Activated naive CD8-positive, alpha-beta T cell treated with anti-CD3 and anti-CD28 coated beads for 36 hours (primary cell): ENCODE measurements at regions not wholly inside any gene's neighbourhood (a gene's known extent, or its start where the extent isn't known, plus 50 kb on each side); places are given as distances from the start of the nearest gene placed in this dataset.
"Not testable (repeated sequence)": the region's sequence is repeated elsewhere in the genome, so short reads cannot be mapped to it uniquely, and the experiment has no call there.

ENCODE experiments used
- DNase-seq: peaks from one replicate; pipeline ENCODE4 v3.0.0; 2021
- H3K27ac Mint-ChIP-seq: one replicate; pipeline ENCODE4 v1.8.0; 2022; ENCODE audit warnings: mild to moderate bottlenecking, moderate library complexity, mixed read lengths
- H3K27me3 Mint-ChIP-seq: one replicate; pipeline ENCODE4 v1.8.0; 2022; ENCODE audit warnings: mild to moderate bottlenecking, mixed read lengths
- H3K36me3 Mint-ChIP-seq: one replicate; pipeline ENCODE4 v1.8.0; 2021; ENCODE audit warnings: mild to moderate bottlenecking, mixed read lengths
- H3K4me1 Mint-ChIP-seq: one replicate; pipeline ENCODE4 v1.8.0; 2021; ENCODE audit warnings: mixed read lengths
- H3K4me3 Mint-ChIP-seq: one replicate; pipeline ENCODE4 v1.8.0; 2022; ENCODE audit warnings: mild to moderate bottlenecking, moderate library complexity, mixed read lengths
- H3K9me3 Mint-ChIP-seq: one replicate; pipeline ENCODE4 v1.8.0; 2022; ENCODE audit warnings: mixed read lengths

- H3K4me1 Mint-ChIP-seq = no peaks in the 10 kb centered on the region
- no peak overlapping the region for H3K27ac Mint-ChIP-seq
- no peak overlapping the region for H3K4me3 Mint-ChIP-seq
- no peaks in the 10 kb centered on the region for H3K36me3 Mint-ChIP-seq
- H3K27me3 Mint-ChIP-seq = no peaks in the 10 kb centered on the region
- DNase-seq = no peak
- H3K9me3 Mint-ChIP-seq = no peaks in the 10 kb centered on the region
These were observed 257.5 kb downstream of the MID1IP1 start for GRCh38 chrX:39058724-39059123.

GRCh38 chrX:39059866-39060265 is 258.6 kb downstream of the MID1IP1 start:
- no peak overlapping the region for H3K4me3 Mint-ChIP-seq
- no peaks in the 10 kb centered on the region for H3K36me3 Mint-ChIP-seq
- H3K9me3 Mint-ChIP-seq = no peaks in the 10 kb centered on the region
- H3K27me3 Mint-ChIP-seq = no peaks in the 10 kb centered on the region
- no peak for DNase-seq
- H3K27ac Mint-ChIP-seq = no peak overlapping the region
- H3K4me1 Mint-ChIP-seq = no peaks in the 10 kb centered on the region

GRCh38 chrX:39063037-39063436 is 261.8 kb downstream of the MID1IP1 start:
- no peak for DNase-seq
- Mint-ChIP-seq H3K27me3 (no peaks in the 10 kb centered on the region), H3K27ac (no peak overlapping the region), H3K4me1 (no peaks in the 10 kb centered on the region), H3K36me3 (no peaks in the 10 kb centered on the region), H3K4me3 (no peak overlapping the region), H3K9me3 (no peaks in the 10 kb centered on the region)

- no peak overlapping the region for H3K27ac Mint-ChIP-seq
- no peaks in the 10 kb centered on the region for H3K27me3 Mint-ChIP-seq
- H3K36me3 Mint-ChIP-seq = no peaks in the 10 kb centered on the region
- no peak for DNase-seq
- no peaks in the 10 kb centered on the region for H3K9me3 Mint-ChIP-seq
- no peaks in the 10 kb centered on the region for H3K4me1 Mint-ChIP-seq
- no peak overlapping the region for H3K4me3 Mint-ChIP-seq
These were observed 262.4 kb downstream of the MID1IP1 start for GRCh38 chrX:39063702-39064101.

GRCh38 chrX:39065051-39065871 is 264.0 kb downstream of the MID1IP1 start:
- Mint-ChIP-seq H3K27ac (no peak overlapping the region), H3K27me3 (no peaks in the 10 kb centered on the region), H3K36me3 (no peaks in the 10 kb centered on the region), H3K4me3 (no peak overlapping the region), H3K4me1 (no peaks in the 10 kb centered on the region), H3K9me3 (no peaks in the 10 kb centered on the region)
- DNase-seq = no peak

GRCh38 chrX:39067866-39068265 is 266.6 kb downstream of the MID1IP1 start:
- Mint-ChIP-seq H3K36me3 (no peaks in the 10 kb centered on the region), H3K9me3 (no peaks in the 10 kb centered on the region), H3K4me3 (no peak overlapping the region), H3K27ac (no peak overlapping the region), H3K27me3 (no peaks in the 10 kb centered on the region), H3K4me1 (no peaks in the 10 kb centered on the region)
- no peak for DNase-seq

- H3K9me3 Mint-ChIP-seq, H3K4me3 Mint-ChIP-seq, H3K4me1 Mint-ChIP-seq, H3K27me3 Mint-ChIP-seq, H3K36me3 Mint-ChIP-seq, DNase-seq, H3K27ac Mint-ChIP-seq: not testable (repeated sequence)
These were observed 267.4 kb downstream of the MID1IP1 start for GRCh38 chrX:39068634-39069033.

GRCh38 chrX:39070009-39070408 is 268.8 kb downstream of the MID1IP1 start:
- Mint-ChIP-seq H3K27me3 (no peaks in the 10 kb centered on the region), H3K9me3 (no peaks in the 10 kb centered on the region), H3K36me3 (no peaks in the 10 kb centered on the region), H3K4me1 (no peaks in the 10 kb centered on the region), H3K27ac (no peak overlapping the region), H3K4me3 (no peak overlapping the region)
- DNase-seq = no peak

- Mint-ChIP-seq H3K4me3 (no peak overlapping the region), H3K9me3 (no peaks in the 10 kb centered on the region), H3K27ac (no peak overlapping the region), H3K27me3 (peaks cover 3% of the 10 kb centered on the region), H3K36me3 (no peaks in the 10 kb centered on the region), H3K4me1 (no peaks in the 10 kb centered on the region)
- DNase-seq = no peak
These were observed 271.9 kb downstream of the MID1IP1 start for GRCh38 chrX:39073131-39073530.

- Mint-ChIP-seq H3K4me1 (no peaks in the 10 kb centered on the region), H3K27ac (no peak overlapping the region)
These were observed 295.3 kb downstream of the MID1IP1 start for GRCh38 chrX:39096599-39096998.

GRCh38 chrX:39104745-39105144 is 303.5 kb downstream of the MID1IP1 start:
- Mint-ChIP-seq H3K4me1 (no peaks in the 10 kb centered on the region), H3K36me3 (no peaks in the 10 kb centered on the region), H3K9me3 (peaks cover under 1% of the 10 kb centered on the region), H3K27me3 (peaks cover 8% of the 10 kb centered on the region), H3K27ac (no peak overlapping the region), H3K4me3 (no peak overlapping the region)
- DNase-seq = no peak

More at GRCh38 chrX:39096599-39096998, 295.3 kb downstream of the MID1IP1 start:
- DNase-seq = no peak
- no peaks in the 10 kb centered on the region for H3K36me3 Mint-ChIP-seq
- H3K27me3 Mint-ChIP-seq = no peaks in the 10 kb centered on the region
- no peak overlapping the region for H3K4me3 Mint-ChIP-seq
- H3K9me3 Mint-ChIP-seq = peaks cover 2% of the 10 kb centered on the region

GRCh38 chrX:39112143-39112542 is 310.9 kb downstream of the MID1IP1 start:
- no peak overlapping the region for H3K27ac Mint-ChIP-seq
- DNase-seq = no peak
- H3K4me3 Mint-ChIP-seq = no peak overlapping the region
- H3K27me3 Mint-ChIP-seq = peaks cover 6% of the 10 kb centered on the region
- H3K9me3 Mint-ChIP-seq = peaks cover 10% of the 10 kb centered on the region
- peaks cover 2% of the 10 kb centered on the region for H3K4me1 Mint-ChIP-seq
- no peaks in the 10 kb centered on the region for H3K36me3 Mint-ChIP-seq

- Mint-ChIP-seq H3K36me3 (no peaks in the 10 kb centered on the region), H3K27ac (no peak overlapping the region), H3K9me3 (peaks cover 8% of the 10 kb centered on the region), H3K27me3 (no peaks in the 10 kb centered on the region), H3K4me3 (no peak overlapping the region), H3K4me1 (peaks cover 2% of the 10 kb centered on the region)
- no peak for DNase-seq
These were observed 313.9 kb downstream of the MID1IP1 start for GRCh38 chrX:39115166-39115565.

GRCh38 chrX:39117101-39117500 is 315.8 kb downstream of the MID1IP1 start:
- Mint-ChIP-seq H3K36me3 (no peaks in the 10 kb centered on the region), H3K27me3 (no peaks in the 10 kb centered on the region), H3K4me3 (no peak overlapping the region), H3K9me3 (peaks cover 3% of the 10 kb centered on the region), H3K4me1 (peaks cover 2% of the 10 kb centered on the region), H3K27ac (no peak overlapping the region)
- no peak for DNase-seq

GRCh38 chrX:39121903-39122302 is 320.6 kb downstream of the MID1IP1 start:
- Mint-ChIP-seq H3K27me3 (no peaks in the 10 kb centered on the region), H3K9me3 (no peaks in the 10 kb centered on the region), H3K4me3 (no peak overlapping the region), H3K4me1 (peaks cover 2% of the 10 kb centered on the region), H3K36me3 (no peaks in the 10 kb centered on the region), H3K27ac (no peak overlapping the region)
- no peak for DNase-seq

- no peaks in the 10 kb centered on the region for H3K9me3 Mint-ChIP-seq
- H3K36me3 Mint-ChIP-seq = no peaks in the 10 kb centered on the region
- no peak overlapping the region for H3K27ac Mint-ChIP-seq
- no peaks in the 10 kb centered on the region for H3K4me1 Mint-ChIP-seq
- no peak for DNase-seq
- no peak overlapping the region for H3K4me3 Mint-ChIP-seq
- H3K27me3 Mint-ChIP-seq = no peaks in the 10 kb centered on the region
These were observed 324.6 kb downstream of the MID1IP1 start for GRCh38 chrX:39125834-39126233.
